ENCODE measurements at regions not wholly inside any gene's neighbourhood (a gene's known extent, or its start where the extent isn't known, plus 50 kb on each side); places are given as distances from the start of the nearest gene placed in this dataset.

DNA sequence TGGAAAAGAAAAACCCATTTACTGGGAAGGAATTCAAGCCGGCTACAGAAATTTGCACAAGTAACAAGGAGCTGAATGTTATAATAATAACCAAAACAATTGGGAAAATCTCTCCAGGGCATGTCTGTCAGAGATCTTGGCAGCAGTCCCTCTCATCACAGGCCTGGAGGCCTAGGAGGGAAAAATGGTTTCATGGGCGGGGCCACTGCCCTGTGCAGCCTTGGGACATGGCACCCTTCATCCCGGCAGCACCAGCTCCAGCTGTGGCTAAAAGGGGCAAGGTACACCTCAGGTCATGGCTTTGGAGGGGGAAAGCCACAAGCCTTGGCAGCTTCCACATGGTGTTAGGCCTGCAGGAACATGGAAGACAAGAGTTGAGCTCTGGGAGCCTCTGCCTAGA, 513.1 kb upstream of the CNKSR2 start:
- FAIRE-seq, result no peak

DNA sequence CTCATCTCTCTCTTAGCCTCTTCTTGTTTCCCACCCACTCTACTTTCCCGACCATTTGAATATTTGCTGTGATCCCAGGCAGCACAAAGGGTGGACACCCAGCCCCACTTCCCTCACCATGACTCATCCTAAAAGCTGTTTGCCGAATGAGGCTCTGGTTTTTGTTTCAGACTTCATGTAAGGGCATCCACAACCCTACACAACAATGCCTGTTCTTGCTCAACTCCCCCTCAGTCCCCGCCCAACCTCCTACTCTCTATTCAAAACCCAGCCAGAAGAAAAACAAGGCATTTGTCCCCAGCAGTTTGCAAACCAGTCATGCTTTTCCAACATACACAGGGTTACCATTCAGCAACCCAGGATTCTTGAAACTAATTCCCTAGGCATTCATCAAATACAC, 516.5 kb upstream of the CNKSR2 start:
- FAIRE-seq, result no peak

DNA sequence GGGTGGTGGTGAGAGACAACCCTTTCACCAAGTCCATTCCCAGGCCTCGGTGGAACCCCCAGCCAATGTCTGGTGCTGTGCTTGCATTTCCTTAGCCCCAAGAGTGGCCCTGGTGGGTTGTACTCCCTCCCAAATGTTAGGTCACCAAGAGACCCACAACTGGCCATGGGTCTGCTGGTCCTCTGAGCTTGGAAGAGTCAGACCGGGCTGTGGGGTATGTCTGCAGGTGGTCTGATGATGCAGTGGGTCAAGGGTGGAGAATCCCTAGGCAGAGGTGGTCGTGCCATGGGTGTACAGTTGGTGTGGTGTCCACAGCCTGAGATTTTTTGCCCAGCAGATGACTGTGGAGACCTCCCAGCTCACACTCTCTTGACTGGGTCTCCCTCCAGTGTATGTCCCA, 535.7 kb upstream of the CNKSR2 start:
- FAIRE-seq, result no peak

DNA sequence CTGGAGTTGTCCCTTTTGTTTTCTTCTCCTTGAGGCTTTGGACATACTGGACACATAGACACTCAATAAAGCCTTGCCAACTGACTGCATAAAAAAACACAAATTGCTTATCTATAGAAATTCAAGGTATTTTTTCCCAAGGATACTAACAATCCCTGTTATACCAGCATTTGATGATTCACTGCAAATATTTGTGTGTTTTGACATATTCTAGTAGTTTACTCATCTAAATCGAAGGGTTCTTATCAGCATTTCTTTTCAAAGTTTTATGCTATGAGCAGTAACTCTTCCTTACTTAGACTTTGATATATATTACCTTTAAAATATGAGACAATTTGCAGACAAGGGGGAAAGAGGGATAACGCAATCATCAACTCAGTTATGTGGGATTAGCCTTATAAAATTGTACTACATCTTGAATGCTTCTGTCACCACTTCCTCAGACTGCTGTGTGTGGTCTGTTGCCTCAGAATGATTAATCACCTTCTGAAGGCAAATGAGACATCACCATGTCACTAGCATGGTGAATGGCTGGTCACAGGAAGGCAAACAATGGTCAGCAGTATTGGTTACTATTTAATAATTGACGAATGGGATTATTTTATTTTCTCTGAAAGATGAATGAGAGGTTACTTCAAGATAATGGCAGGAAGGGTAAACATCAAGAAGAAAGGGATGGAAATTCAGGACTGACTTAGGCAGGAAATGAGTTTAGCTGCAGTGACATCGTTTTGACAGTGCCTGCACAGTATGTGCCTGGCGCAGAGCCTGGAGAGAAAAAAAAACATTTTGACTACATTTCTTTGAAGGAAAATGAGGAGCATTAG, 544.3 kb upstream of the CNKSR2 start:
- no peak for FAIRE-seq

DNA sequence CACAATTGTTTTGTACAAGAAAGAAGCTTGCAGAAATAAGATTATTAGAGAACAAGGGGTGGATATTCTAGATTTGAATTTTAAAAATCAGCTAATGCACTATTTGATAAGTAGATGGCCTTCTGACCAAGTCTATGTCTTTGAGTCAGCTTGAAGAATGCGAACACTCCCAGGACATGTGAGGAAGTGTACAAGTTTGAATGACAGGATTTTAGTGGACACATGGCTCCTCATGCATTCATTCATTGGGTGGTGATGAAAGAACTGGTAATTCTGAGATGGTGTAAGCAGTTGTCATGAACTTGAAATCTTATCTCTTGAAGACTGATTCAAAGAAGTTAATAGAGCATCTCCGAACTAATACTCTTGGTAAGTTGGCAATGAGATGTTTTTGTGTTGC, 548.2 kb upstream of the CNKSR2 start:
- no peak for FAIRE-seq

DNA sequence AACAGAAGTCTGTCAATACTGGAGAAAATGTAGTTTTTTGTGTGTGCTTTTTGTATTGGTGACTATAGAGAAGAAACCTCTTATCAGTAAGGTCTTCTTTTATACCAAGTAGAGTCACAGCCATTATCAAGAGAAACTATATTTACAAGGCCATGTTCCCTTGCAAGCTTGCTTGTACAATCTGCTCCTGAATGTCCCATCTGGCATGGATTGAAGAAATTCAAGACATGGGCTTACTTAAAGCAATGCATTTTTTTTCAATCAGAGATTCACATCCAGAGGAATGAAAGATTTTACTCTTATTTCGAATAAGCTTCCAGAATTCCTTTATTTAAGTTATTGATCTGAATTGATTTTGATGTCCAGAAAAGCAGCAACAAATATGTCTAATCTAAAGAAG, 537.3 kb upstream of the RPS6KA3 start:
- FAIRE-seq, result no peak

DNA sequence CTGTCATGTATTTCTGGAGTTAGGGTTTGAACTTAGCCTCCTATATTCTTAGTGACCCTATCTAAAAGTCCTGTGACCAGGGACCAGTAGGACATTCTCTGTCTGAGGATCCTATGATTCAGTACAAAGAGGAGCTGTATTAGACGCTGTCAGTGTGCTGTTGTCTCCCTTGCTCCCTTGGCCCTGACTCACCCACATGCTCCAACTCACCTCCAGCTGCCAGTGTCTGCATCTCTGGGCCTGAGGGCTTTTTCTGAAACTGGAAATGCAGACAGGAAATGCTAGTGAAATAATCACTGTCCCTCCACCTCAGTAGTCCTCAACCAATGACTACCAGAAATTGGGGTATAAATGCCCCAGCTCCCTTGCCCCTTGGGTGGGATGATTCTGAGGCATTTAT, 535.3 kb upstream of the RPS6KA3 start:
- FAIRE-seq, result no peak

DNA sequence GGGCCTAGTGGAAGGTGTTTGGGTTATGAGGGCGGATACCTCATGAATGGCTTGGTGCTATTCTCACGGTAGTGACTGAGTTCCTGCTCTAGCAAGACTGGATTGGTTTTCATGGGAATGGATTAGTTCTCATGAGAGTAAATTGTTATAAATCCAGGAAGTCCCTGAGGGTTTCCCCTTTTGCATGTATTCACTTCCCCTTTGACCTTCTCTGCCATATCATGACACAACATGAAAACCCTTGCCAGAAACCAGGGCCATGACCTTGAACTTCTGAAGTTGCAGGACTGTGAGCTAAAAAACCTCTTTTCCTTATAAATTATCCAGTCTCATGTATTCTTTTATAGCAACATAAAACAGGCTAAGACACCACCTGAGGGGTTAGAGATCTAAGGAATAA, 529.7 kb upstream of the RPS6KA3 start:
- no peak for FAIRE-seq

DNA sequence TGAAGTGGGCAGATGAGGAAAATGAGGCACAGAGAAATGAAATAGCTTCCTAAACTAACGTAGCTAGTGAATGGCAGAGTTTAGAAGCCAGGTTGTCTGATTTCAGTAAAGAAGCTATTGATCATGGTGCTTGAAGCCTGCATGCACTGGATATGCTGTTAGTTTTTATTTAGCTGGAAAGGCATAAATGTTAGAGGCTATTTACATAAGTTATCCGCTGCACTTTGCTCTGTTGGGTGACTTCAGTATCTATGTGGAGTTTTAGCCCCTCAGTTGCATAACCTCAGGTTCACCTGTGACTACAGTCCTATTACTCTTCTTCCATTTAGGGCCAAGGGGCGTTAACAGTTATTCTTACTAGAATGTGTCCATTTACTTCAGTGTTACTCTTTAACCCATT, 522.4 kb upstream of the RPS6KA3 start:
- no peak for FAIRE-seq

DNA sequence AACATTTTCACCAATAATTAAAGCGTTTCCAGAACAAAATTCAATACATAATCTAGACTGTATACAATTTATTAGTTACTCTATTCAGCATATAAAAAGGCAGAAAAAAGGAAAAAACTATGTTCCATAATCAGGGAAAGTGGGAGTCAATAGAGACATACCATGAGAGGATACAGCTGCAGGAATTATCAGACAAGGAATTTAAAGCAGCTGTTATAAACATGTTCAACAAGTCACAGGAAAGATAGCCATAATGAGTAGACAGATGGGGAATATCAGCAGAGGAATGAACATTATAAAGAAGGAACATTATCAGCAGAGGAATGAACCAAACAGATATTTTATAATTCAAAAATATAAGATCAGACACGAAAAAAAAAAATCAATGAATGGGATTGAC, 500.6 kb upstream of the RPS6KA3 start:
- no peak for FAIRE-seq

DNA sequence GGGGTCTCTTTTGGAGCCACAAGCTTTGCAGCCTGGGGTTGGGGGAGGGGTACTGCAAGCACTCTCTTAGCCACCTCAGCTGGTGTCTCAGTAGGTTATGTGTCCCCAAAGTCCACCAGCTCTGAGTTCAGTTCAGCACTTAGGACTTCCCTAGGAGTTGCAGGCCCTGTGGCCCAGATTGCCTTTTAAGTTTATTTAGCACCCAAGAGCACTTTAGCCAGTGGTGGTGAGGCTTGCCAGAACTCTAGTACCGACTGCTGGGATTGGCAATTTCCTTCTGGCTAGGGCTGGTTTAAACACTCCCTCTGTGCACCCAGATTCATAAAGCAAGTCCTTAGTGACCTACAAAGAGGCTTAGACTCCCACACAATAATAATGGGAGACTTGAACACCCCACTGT, 489.9 kb upstream of the RPS6KA3 start:
- no peak for FAIRE-seq

DNA sequence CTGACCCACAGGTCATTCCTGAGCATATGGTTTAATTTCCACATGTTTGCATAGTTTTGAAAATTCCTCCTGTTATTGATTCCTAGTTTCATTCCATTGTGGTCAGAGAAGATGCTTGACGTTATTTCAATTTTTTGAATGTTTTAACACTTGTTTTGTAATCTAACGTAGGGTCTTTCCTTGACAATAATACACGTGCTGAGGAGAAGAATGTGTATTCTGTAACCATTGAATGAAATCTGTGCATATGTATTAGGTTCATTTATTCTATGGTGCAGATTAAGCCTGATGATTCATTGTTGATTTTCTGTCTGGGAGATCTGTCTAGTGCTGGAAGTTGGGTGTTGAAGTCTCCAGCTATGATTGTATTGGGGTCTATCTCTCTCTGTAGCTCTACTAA, 486.4 kb upstream of the RPS6KA3 start:
- FAIRE-seq, result no peak

DNA sequence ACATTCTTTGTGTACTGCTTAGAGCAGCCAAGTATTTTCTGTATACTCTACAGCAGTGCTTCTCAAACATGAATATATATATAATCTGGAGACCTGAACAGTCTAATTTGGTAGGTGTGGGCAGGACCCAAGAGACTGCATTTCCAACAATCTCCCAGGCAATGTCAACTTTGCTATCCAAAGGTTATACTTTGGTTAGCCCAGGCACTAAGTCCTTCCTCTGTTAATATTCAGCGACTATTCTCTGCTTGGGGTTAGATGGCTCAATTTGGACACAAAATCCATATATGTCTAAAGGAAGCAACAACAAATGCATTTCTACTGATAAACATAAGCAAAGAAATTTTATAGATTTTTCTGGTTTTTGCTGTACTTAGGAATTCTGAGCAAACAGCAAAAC, 480.0 kb upstream of the RPS6KA3 start:
- FAIRE-seq, result no peak

DNA sequence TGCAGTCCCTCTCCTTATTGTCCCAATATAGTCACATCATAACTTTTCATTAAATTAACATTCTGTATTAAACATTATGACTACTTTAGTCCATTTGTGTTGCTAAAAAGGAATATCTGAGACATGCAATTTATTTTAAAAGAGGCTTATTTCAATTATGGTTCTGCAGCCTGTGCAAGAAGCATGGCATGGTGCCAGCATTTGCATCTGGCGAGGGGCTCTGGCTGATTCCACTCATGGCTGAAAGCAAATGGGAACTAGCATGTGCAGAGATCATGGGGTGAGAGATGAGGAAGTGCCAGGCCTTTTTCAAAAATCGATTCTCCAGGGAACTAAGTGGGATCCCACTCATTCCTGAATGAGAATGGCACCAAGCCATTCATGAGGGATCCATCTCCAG, 476.3 kb upstream of the RPS6KA3 start:
- no peak for FAIRE-seq

DNA sequence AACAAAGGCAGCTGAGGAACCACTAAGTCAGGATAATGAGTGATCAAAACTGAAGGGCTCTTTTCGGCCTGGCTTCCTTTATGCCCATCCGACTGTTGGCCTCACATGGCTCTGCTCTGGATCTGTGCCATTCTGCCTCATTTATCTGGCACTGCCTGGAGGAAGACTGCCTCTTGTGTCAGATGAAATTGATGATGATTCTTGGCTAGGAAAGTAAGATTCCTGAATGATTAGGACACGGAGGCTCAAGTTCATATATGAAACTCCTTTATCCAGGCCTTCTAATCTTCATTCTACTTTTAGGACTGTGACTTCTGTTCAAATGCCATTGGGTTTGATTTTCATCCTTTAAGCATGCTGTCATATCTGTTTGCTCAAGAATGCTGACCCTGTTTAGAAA, 475.4 kb upstream of the RPS6KA3 start:
- FAIRE-seq, result no peak

DNA sequence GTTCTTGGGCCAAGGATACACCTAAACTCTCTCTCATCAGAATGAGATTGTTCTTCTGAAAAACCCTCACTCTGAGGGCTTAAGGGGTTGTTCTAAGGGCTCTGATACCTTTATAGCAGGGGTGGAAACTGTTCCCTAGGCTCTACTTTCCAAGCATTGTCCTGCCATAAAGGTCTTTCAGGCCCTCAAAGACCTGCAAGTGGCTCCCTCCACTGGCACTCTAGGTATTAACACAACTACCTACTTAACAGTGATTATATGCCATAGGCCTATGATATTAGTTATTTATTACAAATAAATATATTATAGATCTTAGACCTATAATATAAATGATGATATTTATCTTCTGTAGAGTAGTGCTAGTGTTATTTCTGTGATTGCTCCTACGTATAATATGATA, 473.7 kb upstream of the RPS6KA3 start:
- no peak for FAIRE-seq

DNA sequence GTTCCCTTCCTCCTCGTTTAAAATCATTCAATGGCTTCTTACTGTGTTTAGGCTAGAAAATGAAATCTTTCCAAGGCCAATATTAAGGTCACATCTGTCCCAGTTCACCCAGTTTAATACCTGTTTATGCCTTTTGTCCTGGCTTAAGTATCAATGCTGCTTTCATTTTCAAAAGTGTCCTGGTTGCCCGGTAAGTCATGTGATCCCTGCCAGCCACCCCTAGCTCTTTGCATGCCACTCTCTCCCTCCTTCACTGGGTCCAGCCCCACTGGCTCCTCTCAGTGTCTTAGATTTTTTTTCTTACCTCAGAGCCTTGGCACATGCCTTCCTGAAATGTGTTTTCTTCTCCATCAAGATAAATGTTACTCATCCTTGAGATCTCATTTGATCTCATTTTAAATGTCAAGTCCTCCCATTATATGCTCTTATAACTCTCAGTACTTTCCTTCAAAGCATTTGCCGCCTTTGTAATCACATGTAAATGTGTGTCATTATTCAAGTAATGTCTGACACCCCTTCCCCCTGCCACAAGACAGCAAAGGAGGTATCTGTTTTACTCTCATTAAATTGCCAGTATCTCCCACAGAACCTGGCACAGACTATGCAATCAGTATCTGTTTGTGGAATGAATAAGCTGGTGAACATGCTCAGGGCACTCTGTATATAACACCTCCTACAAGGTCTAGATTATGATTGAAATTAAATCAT, 472.5 kb upstream of the RPS6KA3 start:
- no peak for FAIRE-seq

DNA sequence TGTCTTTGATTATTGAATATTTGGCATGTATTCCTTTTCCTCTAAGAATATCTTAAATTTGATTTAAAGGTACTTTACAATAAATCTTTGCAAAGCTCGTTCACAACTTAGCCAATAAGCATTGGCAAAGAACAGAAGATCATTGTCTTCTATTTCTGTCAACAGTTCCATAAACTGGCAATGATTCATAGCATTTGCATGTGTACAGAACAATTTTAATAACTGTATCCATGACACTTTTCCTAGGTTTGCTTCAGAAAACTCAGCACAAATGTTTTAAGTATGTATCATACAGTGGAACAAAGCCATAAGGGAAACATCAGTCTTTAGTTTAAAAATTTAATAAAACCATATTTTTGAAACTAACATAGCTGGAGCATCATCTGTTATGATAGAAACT, 462.7 kb upstream of the RPS6KA3 start:
- FAIRE-seq, result no peak

DNA sequence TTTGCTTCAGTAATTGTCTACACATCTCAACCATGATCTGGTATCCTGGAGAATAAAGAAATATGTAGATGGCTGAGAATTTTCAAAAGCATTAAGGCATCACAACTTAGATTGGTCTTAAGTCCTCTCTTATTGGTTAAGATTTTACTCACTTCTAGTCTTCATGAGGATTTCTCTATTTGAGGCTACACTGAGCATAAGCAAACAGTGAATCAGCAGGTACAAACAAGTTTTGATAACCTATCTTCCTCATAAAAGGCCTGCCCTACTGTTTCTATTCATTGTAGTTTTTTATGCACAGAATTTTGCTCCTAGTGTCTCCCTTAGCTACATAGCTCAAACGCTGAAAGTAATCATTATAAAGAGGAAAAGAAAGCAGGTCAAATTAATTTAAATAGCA, 460.7 kb upstream of the RPS6KA3 start:
- no peak for FAIRE-seq

DNA sequence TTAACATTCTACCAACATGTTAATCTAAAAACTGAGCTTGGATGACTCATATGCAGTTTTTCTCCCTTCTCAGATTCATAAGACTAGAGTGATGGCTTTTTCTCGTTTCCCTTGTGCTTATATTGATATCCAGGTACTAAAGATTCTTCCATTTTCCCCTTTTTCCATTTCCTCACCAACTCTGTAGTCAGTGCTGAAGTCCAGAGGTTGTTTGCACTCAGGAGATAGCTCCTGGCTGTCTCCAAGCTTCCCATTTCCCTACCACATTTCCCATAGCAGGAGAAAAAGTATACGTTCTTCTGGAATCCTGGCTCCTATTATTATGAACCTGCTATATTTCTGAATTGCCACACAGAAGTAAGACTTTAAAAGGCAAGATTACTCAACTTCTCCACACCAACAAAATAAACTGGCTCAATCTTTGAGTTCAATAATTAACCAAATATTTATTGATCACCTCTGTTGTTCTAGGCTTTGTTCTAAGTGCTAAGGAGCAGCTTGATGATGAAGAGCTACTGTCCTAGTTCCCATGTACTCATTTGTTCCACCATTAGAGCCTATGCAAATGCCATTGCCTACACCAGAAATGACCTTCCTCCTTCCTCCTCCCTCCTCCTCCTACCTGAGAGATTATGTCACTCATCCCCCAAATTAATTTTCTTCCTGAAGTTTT, 454.4 kb upstream of the RPS6KA3 start:
- no peak for FAIRE-seq

DNA sequence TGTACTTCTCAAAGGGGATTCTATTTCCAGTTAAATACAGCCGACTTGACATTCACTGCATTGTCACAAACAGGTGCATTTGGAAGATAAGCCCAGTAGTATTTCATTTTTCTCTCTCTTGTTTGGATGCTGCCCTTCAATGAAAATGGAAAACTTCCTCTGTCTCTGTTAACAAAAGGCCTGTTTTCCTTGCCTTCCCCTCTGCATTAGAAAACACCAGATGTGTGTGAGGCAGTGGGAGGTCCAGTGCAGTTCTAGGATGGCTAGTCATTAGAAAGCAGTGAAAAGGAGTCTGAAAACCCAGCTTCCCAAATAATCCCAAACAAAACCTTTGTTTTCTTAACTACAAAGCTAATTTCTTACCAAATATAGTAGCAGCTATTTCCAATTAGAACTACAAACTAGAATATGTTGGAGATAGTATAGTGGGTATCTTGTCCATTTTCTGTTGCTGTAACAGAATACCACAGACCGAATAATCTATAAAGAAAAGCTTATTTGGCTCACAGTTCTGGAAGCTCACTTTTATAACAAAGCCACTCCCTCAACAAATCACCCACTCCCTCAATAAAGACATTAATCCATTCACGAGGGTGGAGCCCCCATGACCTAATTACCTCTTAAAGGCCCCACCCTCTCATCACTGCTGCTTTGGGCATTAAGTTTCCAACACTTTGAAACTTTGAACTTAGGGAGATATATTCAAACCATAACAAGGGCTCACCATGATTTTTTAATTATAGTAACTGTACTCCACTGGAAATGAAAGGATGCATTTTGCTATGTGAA, 452.1 kb upstream of the RPS6KA3 start:
- no peak for FAIRE-seq

DNA sequence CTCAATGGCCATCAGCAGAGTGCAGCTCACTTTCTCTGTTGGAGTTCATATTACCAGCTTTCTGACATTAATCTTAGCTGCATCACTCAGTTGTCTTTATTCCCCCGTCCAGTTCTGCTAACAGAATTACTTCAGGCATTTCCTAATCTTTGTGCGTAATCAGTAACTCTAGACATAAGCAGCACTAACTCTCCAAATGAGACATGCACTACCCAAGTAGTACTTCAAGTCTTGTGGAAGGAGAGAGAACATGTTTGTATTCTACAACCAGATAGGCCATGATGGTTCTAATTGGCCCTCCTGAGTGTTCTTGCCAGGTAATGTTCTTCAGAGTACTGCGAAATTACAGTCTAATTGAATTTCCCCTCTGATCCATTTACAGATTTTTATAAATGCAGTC, 448.5 kb upstream of the RPS6KA3 start:
- FAIRE-seq, result no peak

DNA sequence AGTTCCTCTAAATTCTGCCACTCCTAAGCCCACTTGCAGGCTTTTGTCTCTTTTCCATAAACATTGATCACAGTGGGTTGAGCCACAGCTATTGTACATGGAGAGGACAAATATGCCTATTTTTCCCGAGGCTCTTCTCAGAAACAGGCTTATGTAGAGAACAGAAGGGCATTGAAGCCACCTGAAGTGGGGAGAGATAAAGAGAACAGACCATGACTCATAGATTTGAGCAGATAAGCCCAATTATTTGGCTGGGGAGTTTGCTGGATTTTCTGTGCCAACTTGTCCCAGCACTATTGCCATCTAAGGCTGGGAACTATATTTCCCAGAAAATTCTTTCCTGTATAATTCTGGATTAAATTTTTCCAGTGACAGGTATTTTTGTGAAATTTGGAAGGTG, 446.1 kb upstream of the RPS6KA3 start:
- FAIRE-seq, result no peak

All from G401.6 (cell line).